G401.6 (cell line): ENCODE measurements at regions not wholly inside any gene's neighbourhood (a gene's known extent, or its start where the extent isn't known, plus 50 kb on each side); places are given as distances from the start of the nearest gene placed in this dataset.
A peak's percentile ranks its signal among the peaks of the same experiment; 100 is the strongest.

Experiments used
- FAIRE-seq: peaks from 2 replicates; lab custom pipeline; 2012; peaks lifted over from hg19 to GRCh38; lab: Jason Lieb, UNC

DNA sequence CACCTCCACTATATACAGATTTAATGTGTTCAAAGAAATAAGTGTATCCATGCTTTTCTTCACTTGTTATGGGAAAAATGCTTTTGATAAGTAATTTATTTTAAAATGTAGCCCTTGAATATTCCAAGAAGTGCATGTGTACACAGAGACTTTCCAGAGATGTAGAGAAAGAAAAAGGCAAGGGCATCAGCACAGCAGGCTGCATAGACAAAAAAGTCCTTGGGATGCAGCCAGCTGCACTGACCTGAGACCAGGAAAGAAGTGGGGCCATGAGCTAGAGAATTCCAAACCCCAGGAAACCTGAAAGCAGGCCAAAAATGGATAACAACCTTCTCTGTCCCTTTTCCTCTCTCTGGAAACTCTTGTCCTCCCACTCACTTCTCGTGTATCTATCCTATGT lies 51.6 kb upstream of the PRDM8 start:
- no peak for FAIRE-seq

DNA sequence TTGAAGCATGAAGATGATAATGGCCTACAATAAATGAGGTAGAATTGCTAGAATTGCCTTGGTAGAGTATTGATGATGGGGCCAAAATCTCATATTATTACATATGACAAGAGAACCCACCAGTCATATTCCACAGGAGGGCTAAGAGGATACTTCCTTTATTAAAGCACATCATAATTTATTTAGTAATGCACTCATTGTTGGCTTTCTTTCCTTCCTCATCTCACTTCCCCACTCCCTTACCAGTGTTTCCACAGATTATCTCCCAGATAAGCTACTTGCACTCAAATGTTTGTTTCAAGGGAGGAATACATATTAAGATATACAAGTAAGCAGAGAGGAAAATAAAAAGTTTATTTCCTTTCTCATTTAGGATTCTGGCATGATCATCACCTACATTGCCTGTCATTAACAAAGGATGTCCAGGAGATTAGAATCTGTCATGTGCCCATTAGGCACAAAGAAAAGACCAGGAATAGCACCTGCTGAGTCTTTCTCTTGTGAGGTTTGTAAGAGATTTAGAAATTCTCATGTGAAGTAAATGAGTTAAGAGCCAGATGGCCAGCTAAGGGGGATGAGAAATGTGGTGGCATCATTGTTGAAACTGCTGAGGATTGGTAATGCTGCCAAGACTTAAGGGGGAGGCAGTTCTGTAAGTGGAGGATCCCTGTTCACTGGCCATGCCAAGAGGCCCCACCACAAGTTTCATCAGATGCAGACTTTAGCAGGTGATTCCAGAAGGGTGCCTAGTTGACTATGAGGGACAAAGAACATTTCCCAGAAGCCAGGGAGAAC lies 52.4 kb upstream of the PRDM8 start:
- FAIRE-seq: no peak

DNA sequence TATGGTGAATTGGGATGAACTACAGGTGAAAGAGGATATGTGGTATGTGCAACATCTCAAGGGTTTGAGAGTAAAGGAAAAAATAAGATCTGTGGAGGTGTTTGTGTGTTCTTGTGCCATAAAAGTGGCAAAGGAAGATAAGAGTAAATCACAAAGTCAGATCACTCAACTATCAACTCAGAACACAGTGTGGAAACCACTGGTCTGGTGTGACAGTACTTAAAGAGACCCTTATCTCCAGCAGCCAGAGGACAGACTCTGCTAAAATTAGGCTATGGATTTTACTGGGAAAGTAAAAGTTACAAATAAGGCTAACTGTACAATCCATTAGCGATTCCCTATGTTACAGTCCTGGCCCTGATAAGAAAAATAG lies 54.0 kb upstream of the PRDM8 start:
- FAIRE-seq: no peak

DNA sequence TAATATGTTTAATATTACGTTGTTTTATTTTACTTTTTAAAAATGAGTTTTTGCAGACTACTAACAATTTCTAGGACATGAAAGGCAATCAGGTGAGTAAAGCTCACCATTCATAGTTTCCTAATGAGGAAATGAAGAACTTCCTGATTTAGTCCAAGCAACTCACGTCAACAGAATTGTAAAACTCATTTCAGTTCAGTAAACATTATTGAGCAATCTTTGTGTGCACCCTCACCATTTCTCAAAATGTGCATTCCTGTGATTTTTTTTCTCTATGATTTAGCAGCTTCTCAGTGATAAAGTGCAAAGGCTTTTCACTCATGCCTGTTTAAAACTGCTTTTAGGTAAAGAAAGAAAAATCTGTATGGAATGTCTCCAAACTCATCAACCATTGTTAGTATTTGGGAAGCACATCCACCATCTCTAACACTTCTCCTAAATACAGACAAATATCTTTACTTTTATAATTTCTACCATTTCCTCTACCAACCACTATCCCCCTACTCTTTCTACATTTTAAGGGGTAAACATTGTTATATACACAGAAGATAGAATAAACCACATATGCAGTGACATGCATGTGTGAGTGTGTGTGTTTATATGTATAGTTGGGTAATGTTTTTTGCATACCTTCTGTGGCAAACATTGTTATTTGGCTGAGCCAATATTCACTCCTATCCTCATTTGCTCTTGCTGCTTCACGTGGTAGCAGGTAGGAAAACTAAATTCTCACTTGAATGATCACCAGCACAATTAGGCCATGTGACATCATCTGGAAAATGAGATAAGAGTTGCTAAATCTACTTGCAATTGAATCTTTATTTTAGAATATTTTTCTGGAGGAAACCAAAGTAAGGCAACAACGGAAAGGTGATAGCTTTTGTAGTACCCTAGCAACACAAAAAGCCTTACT lies 54.7 kb upstream of the PRDM8 start:
- FAIRE-seq: no peak

DNA sequence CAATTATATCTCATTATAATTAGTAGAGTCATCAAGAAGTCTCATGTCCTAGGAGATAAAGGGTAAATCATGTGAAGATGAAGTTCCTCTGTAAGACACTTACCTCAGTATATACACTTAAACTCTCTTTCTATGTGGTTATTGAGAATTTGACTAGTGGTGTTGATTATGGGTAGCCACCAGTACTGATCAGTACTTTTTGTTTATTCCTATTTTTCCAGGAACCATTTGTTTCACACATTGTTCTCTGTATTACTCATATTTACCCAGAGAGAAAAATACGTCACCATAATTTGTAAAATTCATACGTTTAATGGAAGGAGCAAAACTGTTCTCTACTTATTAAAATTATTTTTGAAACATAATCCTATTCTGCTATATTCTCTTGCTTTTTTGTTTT lies 55.8 kb upstream of the PRDM8 start:
- FAIRE-seq: no peak

DNA sequence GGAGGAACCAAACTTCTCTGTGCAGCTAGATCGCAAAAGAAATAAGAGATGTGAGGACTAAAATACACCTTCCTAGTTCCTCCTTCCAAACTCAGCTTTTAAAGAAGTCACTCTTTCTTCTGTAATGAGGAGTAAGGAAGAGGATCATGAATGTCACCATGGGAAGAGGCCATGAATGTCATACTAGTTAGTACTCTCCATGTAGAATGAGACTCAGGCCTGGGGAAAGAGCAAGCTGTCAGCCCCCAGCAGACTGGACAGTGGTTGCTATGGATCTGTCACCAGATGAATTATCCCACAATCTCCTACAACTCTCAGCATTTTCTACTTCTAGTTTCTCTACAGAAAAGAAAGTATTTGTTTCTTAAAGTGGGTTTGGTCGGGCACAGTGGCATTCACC lies 57.1 kb upstream of the PRDM8 start:
- no peak for FAIRE-seq

DNA sequence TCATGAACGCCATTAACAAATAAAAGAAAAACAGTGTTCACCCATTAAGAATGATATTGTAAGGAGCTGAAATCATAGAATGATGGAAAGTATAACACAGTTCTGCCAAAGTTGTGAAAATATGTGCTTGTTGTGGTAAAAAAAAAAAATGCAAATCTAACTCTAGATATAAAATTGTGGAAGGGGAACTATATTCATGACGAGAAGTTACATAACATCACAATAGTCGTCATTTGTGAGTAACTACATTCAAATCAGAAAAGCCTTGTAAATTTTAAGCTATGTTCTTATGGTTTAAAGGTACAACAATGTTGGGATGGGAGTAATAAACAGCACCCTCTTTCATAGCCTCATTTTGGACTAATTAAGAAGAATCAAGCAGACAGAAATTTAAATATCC lies 57.6 kb upstream of the PRDM8 start:
- no peak for FAIRE-seq

DNA sequence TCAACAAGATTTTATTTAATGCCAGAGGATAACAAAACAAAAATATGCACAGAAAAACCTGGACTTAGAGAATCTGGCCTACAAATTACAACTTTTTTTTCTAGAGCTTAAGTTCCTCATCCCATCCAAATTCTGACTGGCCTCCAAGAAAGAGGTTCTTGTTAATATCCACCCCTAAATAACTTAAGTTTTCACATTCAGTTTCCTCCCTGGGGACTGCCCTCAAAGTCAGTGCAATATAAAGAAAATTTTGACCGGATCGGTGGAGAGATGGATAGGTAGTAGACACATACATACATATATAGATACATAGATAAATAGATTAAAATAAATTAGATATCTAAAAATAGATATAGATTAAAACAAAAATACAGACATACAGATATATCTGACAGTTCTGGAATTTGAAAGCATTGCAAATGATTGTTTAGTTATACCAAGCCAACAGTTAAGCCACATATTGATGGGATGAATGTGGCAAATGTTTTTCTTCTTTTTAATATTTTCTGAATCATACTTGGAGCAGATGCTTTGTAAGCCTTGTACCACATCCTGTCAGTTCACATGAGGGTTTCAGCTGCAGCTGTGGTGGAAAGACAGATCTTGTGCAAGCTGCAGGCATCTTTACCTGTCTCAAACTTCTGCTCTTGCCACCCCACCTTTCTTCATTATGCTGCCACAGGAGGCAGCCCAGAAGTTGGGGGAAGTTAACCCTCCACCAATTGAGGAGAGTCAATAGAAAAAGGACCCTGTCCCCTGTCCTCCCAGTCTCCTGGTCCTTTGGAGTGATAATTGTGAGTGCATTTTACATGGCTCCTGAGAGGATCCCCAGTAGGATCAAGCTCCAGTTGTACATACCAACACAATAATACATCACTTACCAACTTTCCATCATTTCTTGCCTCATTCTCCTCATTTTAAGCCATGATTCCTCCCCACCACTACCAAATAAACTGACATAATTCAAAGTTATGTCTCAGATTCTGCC lies 58.5 kb upstream of the PRDM8 start:
- no peak for FAIRE-seq

DNA sequence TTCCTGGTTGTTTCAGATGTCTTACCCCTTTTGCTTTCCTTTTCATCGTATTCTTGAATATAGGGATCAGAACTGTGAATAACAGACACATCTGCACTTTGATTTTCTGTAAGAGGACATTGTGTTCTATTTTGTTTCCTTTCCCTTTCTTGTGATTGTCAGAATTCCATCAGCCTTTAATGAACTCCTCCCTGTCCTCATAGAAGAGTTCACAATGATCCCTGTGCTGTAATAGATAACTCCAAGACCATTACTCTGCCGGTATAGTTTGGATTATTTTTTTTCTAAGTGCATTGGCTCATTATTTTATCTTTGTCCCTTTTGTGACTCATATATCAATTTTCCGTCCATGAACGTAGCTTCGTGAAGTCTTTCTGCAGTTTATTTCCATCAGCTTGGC lies 59.7 kb upstream of the PRDM8 start:
- FAIRE-seq: no peak

DNA sequence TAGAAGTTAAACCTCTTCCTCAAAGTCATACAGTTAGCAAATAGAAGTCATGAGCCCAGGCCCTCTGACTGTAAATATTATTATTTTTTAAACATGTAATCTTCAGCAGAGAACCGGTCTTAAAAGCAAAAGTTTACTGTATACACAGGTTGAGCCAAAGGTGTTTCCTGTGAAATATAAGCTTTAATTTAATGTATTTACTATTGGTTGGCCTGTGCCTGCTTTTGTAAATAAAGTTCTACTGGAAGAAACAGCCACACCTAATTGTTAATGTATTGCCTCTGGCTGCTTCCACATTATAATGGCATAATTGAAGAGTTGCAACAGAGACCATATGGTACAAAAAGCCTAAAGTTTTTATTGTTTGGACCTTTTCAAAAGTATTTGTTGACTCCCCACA lies 61.0 kb upstream of the PRDM8 start:
- FAIRE-seq: no peak

DNA sequence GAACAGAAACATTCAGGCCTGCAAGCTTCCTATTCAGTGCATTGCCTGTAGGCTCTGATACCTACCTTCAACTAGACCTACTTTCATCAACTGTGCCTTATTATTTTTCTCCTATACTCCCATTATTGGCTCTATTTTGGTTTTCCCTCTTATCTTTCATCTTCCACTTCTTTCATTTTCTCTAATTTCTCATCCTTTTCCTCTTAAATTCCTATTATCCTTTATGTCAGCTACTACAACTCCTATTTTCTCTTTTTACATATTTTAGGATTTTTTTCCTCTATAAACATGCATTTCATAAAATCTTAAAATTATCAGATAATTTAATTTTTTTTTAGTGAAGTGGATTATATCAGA lies 61.6 kb upstream of the PRDM8 start:
- FAIRE-seq: no peak

DNA sequence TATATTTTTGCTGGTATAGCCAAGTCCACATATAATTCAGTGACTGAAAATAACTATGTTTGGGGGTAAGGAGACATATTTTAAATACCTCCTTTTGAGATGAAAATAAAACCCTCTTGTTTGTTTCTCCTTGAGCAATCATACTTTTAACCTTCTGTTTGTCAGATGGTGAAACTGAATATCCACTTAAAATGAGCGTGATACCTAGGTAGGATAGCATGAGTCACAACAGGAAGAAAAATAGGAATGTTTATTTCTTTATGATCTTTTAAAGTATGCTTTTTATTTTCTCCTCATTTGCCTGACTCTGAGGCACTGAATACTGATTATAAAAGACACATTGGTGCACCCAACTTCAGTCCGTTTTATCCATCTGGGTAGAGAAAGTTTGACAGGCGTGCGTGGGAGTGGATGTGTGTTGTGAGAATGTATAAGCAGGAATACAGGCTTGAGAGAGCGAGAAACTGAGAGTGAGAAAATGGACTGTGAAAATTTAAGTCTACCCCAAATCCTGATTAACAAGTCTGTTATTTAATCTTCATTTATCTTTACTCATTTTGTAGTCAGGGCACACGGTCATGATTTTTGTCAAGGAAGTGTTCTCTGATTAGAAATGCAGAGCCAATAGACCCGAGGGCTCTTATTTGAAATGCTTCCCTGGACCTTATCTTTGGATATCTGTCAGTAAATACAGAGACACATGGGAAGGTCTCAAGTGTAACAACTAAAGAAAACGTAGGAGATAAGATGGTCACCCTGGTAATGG lies 62.1 kb upstream of the ANTXR2 start:
- no peak for FAIRE-seq

DNA sequence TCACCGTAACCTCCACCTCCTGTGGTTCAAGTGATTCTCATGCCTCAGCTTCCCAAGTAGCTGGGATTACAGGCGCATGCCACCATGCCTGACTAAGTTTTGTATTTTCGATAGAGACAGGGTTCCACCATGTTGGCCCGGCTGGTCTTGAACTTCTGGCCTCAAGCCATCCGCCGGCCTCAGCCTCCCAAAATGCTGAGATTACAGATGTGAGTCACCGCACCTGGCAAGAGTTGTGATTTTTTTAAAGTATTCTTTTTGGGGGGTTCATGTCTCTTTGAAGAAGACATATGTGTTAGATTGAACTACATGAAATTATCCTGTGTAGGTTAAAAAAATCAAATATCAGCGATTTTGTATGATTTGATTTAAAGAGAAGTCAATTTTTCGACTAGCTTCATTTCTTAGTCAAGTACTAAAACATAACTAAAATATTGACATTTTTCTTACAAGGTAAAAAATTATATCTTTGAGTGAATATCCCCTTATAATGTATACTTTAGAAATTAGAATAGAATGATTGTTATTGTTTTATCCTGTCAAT lies 60.3 kb upstream of the ANTXR2 start:
- no peak for FAIRE-seq

DNA sequence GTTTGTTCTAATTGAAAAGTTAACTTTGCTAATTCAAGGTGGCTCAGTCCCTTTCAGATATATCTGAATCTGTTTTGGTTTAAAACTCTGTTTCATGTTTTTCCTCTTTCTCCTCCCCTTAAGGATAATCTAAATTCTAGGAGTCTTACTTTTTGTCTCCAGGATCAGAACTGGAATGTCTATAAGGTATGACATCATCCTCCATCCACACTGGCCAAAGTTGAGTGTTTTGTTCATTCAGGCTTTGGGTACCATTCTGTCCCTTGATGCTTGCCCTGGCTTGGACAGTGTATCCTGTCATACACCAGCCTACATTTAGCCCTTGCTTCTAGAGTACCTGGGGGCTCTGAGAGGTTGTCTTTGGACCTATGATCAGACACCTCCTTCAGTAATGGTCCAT lies 56.8 kb upstream of the ANTXR2 start:
- FAIRE-seq: no peak

DNA sequence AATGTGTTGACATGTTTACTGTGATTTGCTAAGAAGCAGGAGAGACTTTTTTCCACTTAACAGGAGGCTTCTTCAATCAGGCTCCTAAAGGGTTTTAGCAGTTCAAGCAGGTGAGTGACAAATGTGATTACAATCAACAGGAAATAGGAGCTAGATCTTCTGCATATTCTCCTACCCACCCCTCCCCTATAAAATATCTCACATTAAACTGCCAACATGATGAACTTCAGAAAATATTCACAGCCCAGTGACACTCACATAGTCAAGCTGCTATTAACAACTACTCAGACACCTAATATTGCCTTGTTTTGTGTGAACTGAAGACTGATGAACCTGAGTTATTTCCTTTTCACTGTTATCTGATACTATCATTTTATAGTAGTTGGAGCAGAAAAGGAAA lies 55.9 kb upstream of the ANTXR2 start:
- no peak for FAIRE-seq

DNA sequence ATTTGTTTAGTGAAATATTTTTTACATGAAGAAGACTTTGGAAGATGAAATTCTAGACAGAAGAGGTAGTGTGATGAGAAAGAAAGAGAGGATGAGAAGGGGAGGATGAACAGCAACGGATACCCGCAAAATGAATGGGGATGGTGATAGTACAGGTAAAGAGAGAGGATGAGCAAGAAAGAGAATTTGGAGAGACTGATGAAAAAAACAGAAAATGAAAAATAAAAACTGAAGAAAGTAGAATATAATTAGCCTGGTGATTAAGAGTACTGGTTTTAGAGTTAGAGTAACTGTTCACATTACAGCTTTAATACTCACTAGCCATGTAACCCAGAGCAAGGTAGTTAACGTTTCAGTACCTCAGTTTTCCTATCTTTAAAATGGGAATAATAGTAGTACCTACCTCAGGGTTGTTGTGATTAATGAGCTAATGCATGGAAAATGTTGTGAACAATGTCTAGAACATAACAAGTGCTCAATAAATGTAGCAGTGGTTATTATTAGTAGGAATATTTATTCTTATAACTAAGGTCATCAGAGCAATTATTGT lies 54.9 kb upstream of the ANTXR2 start:
- no peak for FAIRE-seq

DNA sequence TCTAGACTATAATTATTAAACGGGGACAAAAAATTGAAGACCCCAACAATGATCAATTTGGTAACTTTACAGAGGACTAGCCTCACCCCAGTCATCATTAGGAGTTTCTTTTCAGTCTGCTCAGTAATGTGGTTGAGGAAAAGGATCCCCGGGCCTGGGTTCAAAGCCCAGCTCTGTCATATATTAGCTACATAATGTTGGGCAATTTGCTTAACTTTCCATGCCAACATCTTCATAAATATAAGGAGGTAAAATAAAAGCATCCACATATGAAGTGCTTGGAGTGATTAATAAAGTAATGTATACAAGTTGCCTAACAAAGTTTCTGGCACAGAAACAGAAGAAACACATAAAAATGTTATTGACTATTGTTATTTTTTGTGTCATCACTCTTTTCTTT lies 53.4 kb upstream of the ANTXR2 start:
- FAIRE-seq: no peak

DNA sequence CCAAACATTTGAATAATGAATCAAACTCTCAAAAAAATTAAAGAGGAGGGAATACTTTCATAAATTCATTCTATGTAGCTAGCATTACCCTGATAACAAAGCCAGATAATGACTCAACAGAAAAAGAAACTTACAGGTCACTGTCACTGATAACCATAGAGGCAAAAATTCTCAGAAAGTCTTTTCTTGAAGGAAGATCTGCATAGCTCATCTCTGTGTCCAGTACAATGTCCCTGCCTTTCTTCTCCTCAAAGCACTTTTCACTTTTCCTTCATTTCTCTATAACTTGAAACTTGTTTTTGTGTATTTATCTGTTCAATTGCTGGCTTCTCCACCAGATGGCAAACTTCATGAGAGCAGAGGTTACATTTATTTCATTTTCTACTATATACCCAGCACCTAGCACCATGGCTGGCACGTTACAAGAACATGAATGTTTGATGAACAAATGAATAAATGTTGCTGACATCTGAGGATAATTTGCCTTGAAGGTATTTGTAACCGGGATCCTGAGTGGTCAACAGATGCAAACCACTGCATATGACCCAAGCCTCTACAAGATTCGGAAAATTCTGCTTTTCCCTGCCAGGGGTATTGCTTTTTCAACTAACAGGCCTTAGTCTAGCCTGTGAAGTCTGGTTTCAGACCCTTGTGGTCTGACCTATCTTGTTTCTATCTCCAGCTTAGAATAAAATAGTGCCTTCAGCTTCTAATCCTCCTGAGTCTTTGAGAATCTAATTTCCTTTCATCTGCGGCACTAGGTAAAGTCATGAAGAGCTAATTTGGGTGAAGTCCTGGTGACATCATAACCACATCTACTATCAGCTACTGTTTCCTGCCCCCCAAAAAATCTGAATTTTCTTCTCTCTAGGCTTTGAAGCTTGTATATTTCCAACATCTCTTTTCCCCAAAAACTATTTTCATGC lies 52.5 kb upstream of the ANTXR2 start:
- peak; percentile 94 for FAIRE-seq

DNA sequence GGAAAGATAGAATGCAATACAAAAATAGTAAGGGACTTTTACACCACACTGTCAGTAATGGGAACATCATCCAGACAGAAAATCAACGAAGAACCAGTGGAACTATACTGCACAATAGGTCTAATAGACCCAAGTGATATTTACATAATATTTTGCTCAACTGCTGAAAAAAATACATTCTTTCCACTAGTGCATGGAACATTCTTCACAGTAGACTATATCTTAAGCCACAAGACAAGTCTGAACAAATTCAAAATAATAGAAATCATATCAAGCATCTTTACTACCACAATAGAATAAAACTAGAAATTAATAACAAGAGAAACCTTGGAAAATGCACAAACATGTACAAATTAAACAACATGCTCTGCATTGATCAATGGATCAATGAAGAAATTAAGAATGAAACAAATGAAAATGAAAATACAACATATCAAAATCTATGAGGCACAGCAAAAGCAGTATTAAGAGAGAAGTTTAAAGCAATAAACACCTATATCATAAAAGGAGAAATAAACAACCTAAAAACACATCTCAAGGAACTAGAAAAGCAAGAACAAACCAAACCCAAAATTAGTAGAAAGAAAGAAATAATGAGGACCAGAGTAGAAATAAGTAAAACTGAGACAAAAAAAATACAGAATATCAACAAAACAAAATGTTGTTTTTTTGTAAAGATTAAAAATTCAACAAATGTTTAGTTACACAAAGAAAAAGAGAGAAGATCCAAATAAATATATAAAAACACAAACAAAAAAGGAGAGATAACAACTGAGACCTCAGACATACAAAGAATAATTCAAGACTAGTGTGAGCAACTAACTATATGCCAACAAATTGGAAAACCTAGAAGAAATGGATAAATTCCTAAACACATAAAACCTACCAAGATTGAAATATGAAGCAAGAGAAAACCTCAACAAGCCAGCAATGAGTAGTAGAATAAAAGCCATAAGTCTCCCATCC lies 51.5 kb upstream of the ANTXR2 start:
- FAIRE-seq: peak; percentile 50
